22Rv1 (cell line): ENCODE measurements at regions not wholly inside any gene's neighbourhood (a gene's known extent, or its start where the extent isn't known, plus 50 kb on each side); places are given as distances from the start of the nearest gene placed in this dataset.
"Not testable (repeated sequence)": the region's sequence is repeated elsewhere in the genome, so short reads cannot be mapped to it uniquely, and the experiment has no call there.

ENCODE experiments used
- H3K27ac ChIP-seq: fragments of 450-650 bp; 2 replicates; pipeline ENCODE4 v1.5.1; 2017
- CTCF ChIP-seq: fragments of 450-650 bp; IDR thresholded peaks from 2 replicates; pipeline ENCODE4 v1.5.1; 2017; ENCODE audit warnings: mild to moderate bottlenecking
- ZFX ChIP-seq: fragments of 450-650 bp; IDR thresholded peaks from 2 replicates; pipeline ENCODE4 v1.6.1; 2017; ENCODE audit warnings: antibody characterized with exemption, borderline replicate concordance

GRCh38 chr1:83208540-83208939 is 790.4 kb downstream of the TTLL7 start:
- peak overlapping the region; percentile 74 for H3K27ac ChIP-seq

- H3K27ac ChIP-seq: not testable (repeated sequence)
Measured at GRCh38 chr1:83194610-83195009, 804.3 kb downstream of the TTLL7 start.

GRCh38 chr1:83182033-83182728 is 816.8 kb downstream of the TTLL7 start:
- not testable (repeated sequence) for H3K27ac ChIP-seq

- H3K27ac ChIP-seq: not testable (repeated sequence)
Measured at GRCh38 chr1:83180621-83181020, 818.3 kb downstream of the TTLL7 start.

GRCh38 chr1:83167634-83168033 is 831.3 kb downstream of the TTLL7 start:
- not testable (repeated sequence) for H3K27ac ChIP-seq

GRCh38 chr1:83163879-83164475 is 835.0 kb downstream of the TTLL7 start:
- H3K27ac ChIP-seq: not testable (repeated sequence)

GRCh38 chr1:83158924-83159323 is 840.0 kb downstream of the TTLL7 start:
- H3K27ac ChIP-seq: not testable (repeated sequence)

GRCh38 chr1:83154306-83154705 is 844.6 kb downstream of the TTLL7 start:
- not testable (repeated sequence) for H3K27ac ChIP-seq

GRCh38 chr1:83151167-83151898 is 847.6 kb downstream of the TTLL7 start:
- not testable (repeated sequence) for H3K27ac ChIP-seq

GRCh38 chr1:83150479-83150878 is 848.5 kb downstream of the TTLL7 start:
- not testable (repeated sequence) for H3K27ac ChIP-seq

GRCh38 chr1:83145820-83146219 is 853.1 kb downstream of the TTLL7 start:
- not testable (repeated sequence) for H3K27ac ChIP-seq

GRCh38 chr1:83142802-83143201 is 856.1 kb downstream of the TTLL7 start:
- not testable (repeated sequence) for H3K27ac ChIP-seq

- not testable (repeated sequence) for H3K27ac ChIP-seq
Measured at GRCh38 chr1:83135524-83136157, 863.3 kb downstream of the TTLL7 start.

- not testable (repeated sequence) for H3K27ac ChIP-seq
Measured at GRCh38 chr1:83134322-83135014, 864.5 kb downstream of the TTLL7 start.

- H3K27ac ChIP-seq: no peak overlapping the region
- TF ChIP-seq CTCF: no peak
- no peak for TF ChIP-seq ZFX
Measured at GRCh38 chr1:83131692-83131955, 867.3 kb downstream of the TTLL7 start.
